ENCODE measurements at regions not wholly inside any gene's neighbourhood (a gene's known extent, or its start where the extent isn't known, plus 50 kb on each side); places are given as distances from the start of the nearest gene placed in this dataset.
"Not testable (repeated sequence)": the region's sequence is repeated elsewhere in the genome, so short reads cannot be mapped to it uniquely, and the experiment has no call there.

- DNase-seq: no peak
Measured at GRCh38 chr18:38759457-38759856, 1193.9 kb upstream of the CELF4 start.

- DNase-seq: no peak
Measured at GRCh38 chr18:38756436-38756835, 1190.8 kb upstream of the CELF4 start.

- no peak for DNase-seq
Measured at GRCh38 chr18:38752430-38752829, 1186.8 kb upstream of the CELF4 start.

GRCh38 chr18:38751898-38752297, 1186.3 kb upstream of the CELF4 start:
- no peak for DNase-seq

- no peak for DNase-seq
Measured at GRCh38 chr18:38751211-38751610, 1185.6 kb upstream of the CELF4 start.

- no peak for DNase-seq
Measured at GRCh38 chr18:38750751-38751150, 1185.2 kb upstream of the CELF4 start.

- DNase-seq: no peak
Measured at GRCh38 chr18:38747153-38747552, 1181.6 kb upstream of the CELF4 start.

- DNase-seq: not testable (repeated sequence)
Measured at GRCh38 chr18:38720181-38720580, 1154.6 kb upstream of the CELF4 start.

- DNase-seq: no peak
Measured at GRCh38 chr18:38718365-38718901, 1152.8 kb upstream of the CELF4 start.

GRCh38 chr18:38709122-38709521, 1143.5 kb upstream of the CELF4 start:
- DNase-seq: no peak

GRCh38 chr18:38706373-38706772, 1140.8 kb upstream of the CELF4 start:
- DNase-seq: no peak

- no peak for DNase-seq
Measured at GRCh38 chr18:38698088-38698487, 1132.5 kb upstream of the CELF4 start.

- no peak for DNase-seq
Measured at GRCh38 chr18:38695559-38696280, 1130.1 kb upstream of the CELF4 start.

- no peak for DNase-seq
Measured at GRCh38 chr18:38693104-38693503, 1127.5 kb upstream of the CELF4 start.

GRCh38 chr18:38690626-38691025, 1125.0 kb upstream of the CELF4 start:
- DNase-seq: no peak

- DNase-seq: no peak
Measured at GRCh38 chr18:38688416-38688815, 1122.8 kb upstream of the CELF4 start.

- no peak for DNase-seq
Measured at GRCh38 chr18:38670486-38670885, 1104.9 kb upstream of the CELF4 start.

GRCh38 chr18:38664929-38665328, 1099.3 kb upstream of the CELF4 start:
- no peak for DNase-seq

- no peak for DNase-seq
Measured at GRCh38 chr18:38663682-38664081, 1098.1 kb upstream of the CELF4 start.

GRCh38 chr18:38663270-38663669, 1097.7 kb upstream of the CELF4 start:
- DNase-seq: no peak

GRCh38 chr18:38654946-38655345, 1089.3 kb upstream of the CELF4 start:
- DNase-seq: no peak

- DNase-seq: no peak
Measured at GRCh38 chr18:38651736-38652135, 1086.1 kb upstream of the CELF4 start.

GRCh38 chr18:38648179-38648578, 1082.6 kb upstream of the CELF4 start:
- DNase-seq: no peak

GRCh38 chr18:38646296-38646695, 1080.7 kb upstream of the CELF4 start:
- DNase-seq: no peak
